ENCODE measurements at regions not wholly inside any gene's neighbourhood (a gene's known extent, or its start where the extent isn't known, plus 50 kb on each side); places are given as distances from the start of the nearest gene placed in this dataset.

DNA sequence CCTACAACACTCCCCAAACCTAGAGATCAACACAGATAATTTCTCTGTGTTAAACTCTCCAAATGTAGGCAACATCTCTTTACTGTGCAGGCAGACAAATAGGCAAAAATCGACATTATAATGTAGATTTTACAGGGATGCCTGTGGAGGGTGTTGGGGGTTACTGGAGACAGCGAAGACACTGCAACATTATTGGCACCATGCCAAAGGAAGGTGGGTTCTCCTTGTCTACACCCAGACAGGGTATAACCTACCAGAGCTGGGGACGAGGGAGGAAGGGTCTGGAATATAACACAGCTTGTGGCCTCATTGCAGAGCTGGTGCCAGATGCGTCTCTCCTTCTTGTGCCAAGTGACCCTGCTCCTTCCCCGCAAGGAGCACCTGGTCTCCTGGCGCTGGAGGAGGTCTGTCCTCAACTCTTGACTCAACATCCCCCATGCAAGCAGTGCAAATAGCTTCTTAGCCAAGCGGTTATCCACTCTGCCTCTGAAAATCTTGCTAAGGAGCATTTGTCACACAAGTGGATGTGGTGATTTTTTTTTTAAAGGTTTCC is 404.0 kb downstream of the PRDM2 start:
- no peak overlapping the region for H3K4me3 ChIP-seq (ENCODE audit: low read depth, low read length)
- no peak for TF ChIP-seq CTCF (IDR thresholded peaks at IDR 0.05; ENCODE audit: low read depth, low read length)

DNA sequence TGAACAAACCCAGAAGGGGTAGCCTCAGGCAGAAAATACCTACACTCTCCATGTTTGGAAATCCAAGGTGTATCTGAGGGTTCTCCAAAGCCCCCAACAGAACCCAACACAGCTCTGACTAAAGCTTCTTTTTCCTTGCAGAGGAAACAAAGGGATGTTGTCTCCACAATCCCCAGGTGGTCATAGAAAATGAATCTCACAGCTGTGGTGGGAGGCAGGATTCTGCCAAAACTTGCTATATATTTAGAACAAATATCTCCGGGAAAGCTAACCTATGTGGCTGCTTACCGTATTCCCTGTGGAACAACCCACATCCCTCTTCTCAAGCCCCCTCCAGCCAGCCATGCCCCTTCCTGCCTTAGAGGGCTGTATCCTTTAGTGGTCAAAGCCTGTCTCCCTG is 406.1 kb downstream of the PRDM2 start:
- no peak for TF ChIP-seq CTCF (IDR thresholded peaks at IDR 0.05; ENCODE audit: low read depth, low read length)
- H3K4me3 ChIP-seq (ENCODE audit: low read depth, low read length) = no peak overlapping the region

- TF ChIP-seq CTCF (IDR thresholded peaks at IDR 0.05; ENCODE audit: low read depth, low read length) = no peak
- no peak overlapping the region for H3K4me3 ChIP-seq (ENCODE audit: low read depth, low read length)
Observed at GRCh38 chr1:14106679-14107313, 406.8 kb downstream of the PRDM2 start.

GRCh38 chr1:14108356-14109275 is 408.6 kb downstream of the PRDM2 start:
- TF ChIP-seq CTCF (IDR thresholded peaks at IDR 0.05; ENCODE audit: low read depth, low read length) = no peak
- H3K4me3 ChIP-seq (ENCODE audit: low read depth, low read length) = no peak overlapping the region

GRCh38 chr1:14109276-14109635 is 409.3 kb downstream of the PRDM2 start:
- H3K4me3 ChIP-seq (ENCODE audit: low read depth, low read length) = no peak overlapping the region
- no peak for TF ChIP-seq CTCF (IDR thresholded peaks at IDR 0.05; ENCODE audit: low read depth, low read length)

DNA sequence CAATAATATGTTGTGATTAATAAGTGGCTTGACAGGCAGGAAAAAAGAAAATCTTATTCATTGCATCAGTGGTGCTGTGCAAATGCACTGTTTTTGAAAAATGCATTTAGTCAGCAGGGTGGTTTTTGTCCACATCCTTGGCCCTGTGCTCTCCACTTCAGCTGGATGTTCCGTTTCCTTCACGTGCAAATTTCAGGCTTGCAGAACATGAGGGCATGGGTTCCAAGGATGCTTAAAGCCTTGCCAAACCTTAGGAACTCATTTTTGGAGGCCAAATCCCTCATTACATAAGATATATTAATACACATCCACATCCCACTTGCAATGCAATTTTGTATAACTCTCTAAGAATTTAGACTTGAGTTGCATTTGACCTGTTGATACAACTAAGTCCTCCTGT is 410.1 kb downstream of the PRDM2 start:
- no peak overlapping the region for H3K4me3 ChIP-seq (ENCODE audit: low read depth, low read length)
- no peak for TF ChIP-seq CTCF (IDR thresholded peaks at IDR 0.05; ENCODE audit: low read depth, low read length)

DNA sequence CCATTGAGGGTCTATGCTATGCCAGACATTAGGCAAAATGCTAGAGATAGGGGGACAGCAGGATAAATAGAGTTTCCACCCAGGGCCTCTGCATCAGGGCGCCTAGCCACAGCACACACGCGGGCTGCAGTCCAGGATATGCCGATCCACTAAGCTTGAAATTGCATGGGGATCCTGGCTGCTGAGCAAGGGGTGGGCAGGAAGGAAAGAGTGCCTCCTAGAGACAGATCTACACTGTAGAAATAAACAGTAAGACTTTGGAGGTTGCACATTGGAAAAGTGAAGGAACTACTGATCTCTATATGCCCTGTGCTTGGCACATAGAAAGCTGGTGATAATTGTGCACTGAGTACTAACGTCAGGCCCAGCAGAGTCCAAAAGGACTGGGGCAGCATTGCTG is 411.1 kb downstream of the PRDM2 start:
- no peak overlapping the region for H3K4me3 ChIP-seq (ENCODE audit: low read depth, low read length)
- no peak for TF ChIP-seq CTCF (IDR thresholded peaks at IDR 0.05; ENCODE audit: low read depth, low read length)
